Fibroblast of villous mesenchyme (primary cell): ENCODE measurements at regions not wholly inside any gene's neighbourhood (a gene's known extent, or its start where the extent isn't known, plus 50 kb on each side); places are given as distances from the start of the nearest gene placed in this dataset.
"Not testable (repeated sequence)": the region's sequence is repeated elsewhere in the genome, so short reads cannot be mapped to it uniquely, and the experiment has no call there.

ENCODE experiments used
- DNase-seq: peaks from one replicate; pipeline ENCODE4 v3.0.0-alpha.2; 2010; ENCODE audit warnings: low read depth
- H3K4me3 ChIP-seq: 2 replicates; pipeline ENCODE4 v1.5.1; 2011; ENCODE audit warnings: low read depth, mild to moderate bottlenecking, low read length
- TF ChIP-seq, protein P1 (sequence below): IDR thresholded peaks from 2 replicates; pipeline ENCODE4 v1.5.1; 2012; ENCODE audit warnings: low read depth, mild to moderate bottlenecking, low read length; ENCODE audit not compliant: insufficient read depth

GRCh38 chr10:22792161-22792560, 77.8 kb upstream of the PIP4K2A start:
- no peak overlapping the region for H3K4me3 ChIP-seq
- TF ChIP-seq, protein P1, sequence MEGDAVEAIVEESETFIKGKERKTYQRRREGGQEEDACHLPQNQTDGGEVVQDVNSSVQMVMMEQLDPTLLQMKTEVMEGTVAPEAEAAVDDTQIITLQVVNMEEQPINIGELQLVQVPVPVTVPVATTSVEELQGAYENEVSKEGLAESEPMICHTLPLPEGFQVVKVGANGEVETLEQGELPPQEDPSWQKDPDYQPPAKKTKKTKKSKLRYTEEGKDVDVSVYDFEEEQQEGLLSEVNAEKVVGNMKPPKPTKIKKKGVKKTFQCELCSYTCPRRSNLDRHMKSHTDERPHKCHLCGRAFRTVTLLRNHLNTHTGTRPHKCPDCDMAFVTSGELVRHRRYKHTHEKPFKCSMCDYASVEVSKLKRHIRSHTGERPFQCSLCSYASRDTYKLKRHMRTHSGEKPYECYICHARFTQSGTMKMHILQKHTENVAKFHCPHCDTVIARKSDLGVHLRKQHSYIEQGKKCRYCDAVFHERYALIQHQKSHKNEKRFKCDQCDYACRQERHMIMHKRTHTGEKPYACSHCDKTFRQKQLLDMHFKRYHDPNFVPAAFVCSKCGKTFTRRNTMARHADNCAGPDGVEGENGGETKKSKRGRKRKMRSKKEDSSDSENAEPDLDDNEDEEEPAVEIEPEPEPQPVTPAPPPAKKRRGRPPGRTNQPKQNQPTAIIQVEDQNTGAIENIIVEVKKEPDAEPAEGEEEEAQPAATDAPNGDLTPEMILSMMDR, result no peak
- no peak for DNase-seq

GRCh38 chr10:22791665-22792064, 77.3 kb upstream of the PIP4K2A start:
- DNase-seq, result no peak
- TF ChIP-seq, protein P1, result no peak
- H3K4me3 ChIP-seq, result no peak overlapping the region

- TF ChIP-seq, protein P1, result no peak
- no peak for DNase-seq
- H3K4me3 ChIP-seq, result no peak overlapping the region
These were observed 70.3 kb upstream of the PIP4K2A start for GRCh38 chr10:22784668-22785067.

DNA sequence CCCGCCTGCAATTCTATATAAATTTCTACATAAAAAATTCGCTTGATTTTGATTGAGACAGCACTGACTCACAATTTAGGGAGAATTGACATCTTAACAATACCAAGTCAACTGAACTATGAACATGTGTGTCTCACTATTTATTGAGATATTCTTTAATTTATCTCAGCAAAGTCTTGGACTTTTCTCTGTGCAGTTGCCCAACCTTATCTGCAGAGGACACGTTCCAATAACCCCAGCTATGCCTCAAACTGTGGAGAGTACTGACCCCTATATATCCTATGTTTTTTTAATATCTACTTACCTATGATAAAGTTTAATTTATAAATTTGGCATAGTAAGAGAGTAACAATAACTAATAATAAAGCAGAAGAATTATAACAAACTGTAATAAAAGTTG, 69.4 kb upstream of the PIP4K2A start:
- DNase-seq, result no peak
- TF ChIP-seq, protein P1, result no peak
- H3K4me3 ChIP-seq, result no peak overlapping the region

DNA sequence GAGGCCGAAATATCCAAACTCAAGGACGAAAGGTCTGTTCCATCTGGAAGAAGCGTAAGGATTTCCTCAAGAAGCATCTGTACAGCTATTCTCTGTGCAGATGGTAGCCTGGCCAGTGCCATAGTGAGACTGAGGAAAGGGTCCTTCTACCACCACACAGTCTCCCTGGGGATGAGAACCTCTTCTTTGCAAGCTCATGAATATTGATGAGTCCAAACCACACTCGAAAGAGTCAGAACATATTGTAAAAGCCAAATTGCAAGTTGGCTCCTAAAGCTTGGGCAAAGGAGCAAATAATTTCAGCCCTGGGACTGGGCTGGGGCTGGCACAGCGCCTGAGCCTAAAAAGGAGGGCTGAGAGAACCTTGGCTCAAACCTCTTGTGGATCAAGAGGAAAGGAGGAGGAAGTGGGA, 66.1 kb upstream of the PIP4K2A start:
- no peak overlapping the region for H3K4me3 ChIP-seq
- no peak for DNase-seq
- TF ChIP-seq, protein P1, result no peak

DNA sequence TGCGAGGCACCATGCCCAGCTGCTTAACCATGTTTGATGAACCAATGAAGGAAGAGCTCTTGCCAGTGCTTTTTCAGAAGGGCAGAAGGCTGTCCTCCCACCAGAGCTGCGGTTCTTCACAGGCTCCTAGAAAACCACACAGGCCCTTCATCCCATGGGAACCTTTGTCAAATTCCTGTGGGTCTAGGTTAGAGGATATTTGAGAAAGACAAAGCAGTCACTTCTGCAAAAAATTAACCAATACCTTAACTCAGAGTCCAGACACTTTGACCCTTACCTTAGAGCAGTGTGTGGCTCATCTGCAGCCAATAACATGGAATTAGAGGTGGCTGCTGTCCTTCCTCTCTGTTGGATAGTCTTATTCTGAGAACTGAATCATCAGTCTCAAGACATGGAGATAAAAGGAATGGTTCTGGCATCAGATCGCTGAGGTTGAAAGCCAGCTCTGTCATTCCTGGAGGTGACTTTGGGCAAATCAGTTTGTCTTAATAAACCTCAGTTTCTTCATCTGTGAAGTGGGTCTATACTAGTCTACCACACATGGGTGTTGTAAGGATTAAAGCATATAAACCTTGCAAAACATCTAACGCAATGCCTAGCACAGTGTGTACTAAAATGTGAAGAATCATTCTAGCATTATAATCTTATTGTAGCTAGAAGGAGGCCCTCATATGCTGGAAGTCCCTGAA, 65.1 kb upstream of the PIP4K2A start:
- TF ChIP-seq, protein P1, result no peak
- H3K4me3 ChIP-seq, result no peak overlapping the region
- DNase-seq, result no peak

- DNase-seq, result no peak
- TF ChIP-seq, protein P1, result no peak
- H3K4me3 ChIP-seq, result no peak overlapping the region
These were observed 59.7 kb upstream of the PIP4K2A start for GRCh38 chr10:22774102-22774501.

- not testable (repeated sequence) for H3K4me3 ChIP-seq, DNase-seq
These were observed 57.3 kb upstream of the PIP4K2A start for GRCh38 chr10:22771631-22772030.
